H1 (cell line): ENCODE measurements at regions not wholly inside any gene's neighbourhood (a gene's known extent, or its start where the extent isn't known, plus 50 kb on each side); places are given as distances from the start of the nearest gene placed in this dataset.

ENCODE experiments used
- EP300 ChIP-seq, 2 experiments: IDR thresholded peaks; 1 replicate in 1 of 2; 2 replicates in 1 of 2; pipeline ENCODE4 v1.6.1; 2011 to 2012; ENCODE audit warnings: low read depth in 2 of 2, low read length in 2 of 2, mild to moderate bottlenecking in 2 of 2, borderline replicate concordance in 1 of 2, inconsistent platforms in 1 of 2, moderate library complexity in 1 of 2
- NRF1 ChIP-seq: IDR thresholded peaks from 2 replicates; pipeline ENCODE4 v1.6.1; 2011; ENCODE audit warnings: mild to moderate bottlenecking, low read depth, low read length, improper control_type of control experiment
- POLR2A ChIP-seq, 2 experiments: IDR thresholded peaks; 1 replicate in 1 of 2; 2 replicates in 1 of 2; pipeline ENCODE4 v1.6.1; 2011; ENCODE audit warnings: low read depth in 2 of 2, low read length in 2 of 2, mild to moderate bottlenecking in 2 of 2; ENCODE audit errors: control extremely low read depth in 1 of 2
- POLR2AphosphoS5 ChIP-seq: IDR thresholded peaks from 2 replicates; pipeline ENCODE4 v1.6.1; 2011; ENCODE audit warnings: low read depth, low read length
- SP2 ChIP-seq: IDR thresholded peaks from 2 replicates; pipeline ENCODE4 v1.6.1; 2012; ENCODE audit warnings: mild to moderate bottlenecking, low read length, inconsistent platforms
- TCF12 ChIP-seq: IDR thresholded peaks from 2 replicates; pipeline ENCODE4 v1.6.1; 2011; ENCODE audit warnings: low read depth, mild to moderate bottlenecking, low read length
- YY1 ChIP-seq: IDR thresholded peaks from 2 replicates; pipeline ENCODE4 v1.6.1; 2011; ENCODE audit warnings: low read depth, mild to moderate bottlenecking, low read length
- TF ChIP-seq, protein P1 (sequence below), 3 experiments: IDR thresholded peaks; 1 replicate in 2 of 3; 2 replicates in 1 of 3; pipeline versions ENCODE4 v1.5.1 to v1.6.1; 2011; ENCODE audit warnings: low read length in 3 of 3, mild to moderate bottlenecking in 3 of 3, inconsistent platforms in 2 of 3, low read depth in 1 of 3, moderate library complexity in 1 of 3; ENCODE audit not compliant: insufficient read depth in 1 of 3; ENCODE audit errors: control extremely low read depth in 1 of 3
- TF ChIP-seq, protein P2 (sequence below): IDR thresholded peaks from 2 replicates; pipeline ENCODE4 v1.6.1; 2011; ENCODE audit warnings: low read length, improper control_type of control experiment

DNA sequence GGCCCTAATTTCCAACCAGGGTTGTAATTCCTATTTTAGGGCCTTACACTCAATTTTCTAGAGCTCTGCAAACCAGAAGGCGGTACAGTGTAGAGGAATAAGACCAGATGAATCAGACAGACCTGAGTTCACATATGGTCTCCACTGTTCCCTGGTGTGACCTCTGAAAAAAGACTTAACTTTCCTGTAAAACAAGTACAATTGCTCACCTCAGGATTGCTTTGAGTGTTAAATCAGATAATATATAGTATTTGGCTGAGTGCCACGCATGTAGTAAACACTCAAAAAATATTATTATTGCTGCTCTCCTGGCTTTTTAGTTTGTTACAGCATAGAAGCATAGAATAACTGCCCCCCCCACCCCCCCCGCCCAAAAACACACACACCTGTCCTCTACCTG lies 51.0 kb upstream of the STT3B start:
- TF ChIP-seq POLR2A (IDR thresholded peaks at IDR 0.05; ENCODE audit: control extremely low read depth in 1 of 2, low read depth in 2 of 2, low read length in 2 of 2): no peak
- TF ChIP-seq, protein P1, sequence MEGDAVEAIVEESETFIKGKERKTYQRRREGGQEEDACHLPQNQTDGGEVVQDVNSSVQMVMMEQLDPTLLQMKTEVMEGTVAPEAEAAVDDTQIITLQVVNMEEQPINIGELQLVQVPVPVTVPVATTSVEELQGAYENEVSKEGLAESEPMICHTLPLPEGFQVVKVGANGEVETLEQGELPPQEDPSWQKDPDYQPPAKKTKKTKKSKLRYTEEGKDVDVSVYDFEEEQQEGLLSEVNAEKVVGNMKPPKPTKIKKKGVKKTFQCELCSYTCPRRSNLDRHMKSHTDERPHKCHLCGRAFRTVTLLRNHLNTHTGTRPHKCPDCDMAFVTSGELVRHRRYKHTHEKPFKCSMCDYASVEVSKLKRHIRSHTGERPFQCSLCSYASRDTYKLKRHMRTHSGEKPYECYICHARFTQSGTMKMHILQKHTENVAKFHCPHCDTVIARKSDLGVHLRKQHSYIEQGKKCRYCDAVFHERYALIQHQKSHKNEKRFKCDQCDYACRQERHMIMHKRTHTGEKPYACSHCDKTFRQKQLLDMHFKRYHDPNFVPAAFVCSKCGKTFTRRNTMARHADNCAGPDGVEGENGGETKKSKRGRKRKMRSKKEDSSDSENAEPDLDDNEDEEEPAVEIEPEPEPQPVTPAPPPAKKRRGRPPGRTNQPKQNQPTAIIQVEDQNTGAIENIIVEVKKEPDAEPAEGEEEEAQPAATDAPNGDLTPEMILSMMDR (IDR thresholded peaks at IDR 0.05; ENCODE audit: control extremely low read depth in 1 of 3, insufficient read depth in 1 of 3, low read depth in 1 of 3, low read length in 3 of 3): no peak
- no peak for TF ChIP-seq POLR2AphosphoS5
- no peak for TF ChIP-seq SP2
- no peak for TF ChIP-seq TCF12
- TF ChIP-seq NRF1: no peak
- TF ChIP-seq, protein P2, sequence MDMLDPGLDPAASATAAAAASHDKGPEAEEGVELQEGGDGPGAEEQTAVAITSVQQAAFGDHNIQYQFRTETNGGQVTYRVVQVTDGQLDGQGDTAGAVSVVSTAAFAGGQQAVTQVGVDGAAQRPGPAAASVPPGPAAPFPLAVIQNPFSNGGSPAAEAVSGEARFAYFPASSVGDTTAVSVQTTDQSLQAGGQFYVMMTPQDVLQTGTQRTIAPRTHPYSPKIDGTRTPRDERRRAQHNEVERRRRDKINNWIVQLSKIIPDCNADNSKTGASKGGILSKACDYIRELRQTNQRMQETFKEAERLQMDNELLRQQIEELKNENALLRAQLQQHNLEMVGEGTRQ: no peak
- TF ChIP-seq YY1: no peak
- no peak for TF ChIP-seq EP300 (IDR thresholded peaks at IDR 0.05; ENCODE audit: borderline replicate concordance in 1 of 2, low read depth in 2 of 2, low read length in 2 of 2)
